ENCODE measurements at regions not wholly inside any gene's neighbourhood (a gene's known extent, or its start where the extent isn't known, plus 50 kb on each side); places are given as distances from the start of the nearest gene placed in this dataset.
"Not testable (repeated sequence)": the region's sequence is repeated elsewhere in the genome, so short reads cannot be mapped to it uniquely, and the experiment has no call there.

- H3K9me3 ChIP-seq; H3K4me3 ChIP-seq; H3K27ac ChIP-seq; DNase-seq; H3K36me3 ChIP-seq; intact Hi-C loops (cut with DNase I); H3K4me1 ChIP-seq; H3K27me3 ChIP-seq: not testable (repeated sequence)
These were observed 786.9 kb downstream of the TTLL7 start for GRCh38 chr1:83212033-83212432.

GRCh38 chr1:83208540-83208939 lies 790.4 kb downstream of the TTLL7 start:
- H3K4me1 ChIP-seq; H3K27me3 ChIP-seq; H3K27ac ChIP-seq; DNase-seq; H3K4me3 ChIP-seq; H3K9me3 ChIP-seq; intact Hi-C loops (cut with DNase I); H3K36me3 ChIP-seq: not testable (repeated sequence)
- WGBS, 2 donors = 87 to 92% methylated on average over 4 of the region's 4 CpGs

DNA sequence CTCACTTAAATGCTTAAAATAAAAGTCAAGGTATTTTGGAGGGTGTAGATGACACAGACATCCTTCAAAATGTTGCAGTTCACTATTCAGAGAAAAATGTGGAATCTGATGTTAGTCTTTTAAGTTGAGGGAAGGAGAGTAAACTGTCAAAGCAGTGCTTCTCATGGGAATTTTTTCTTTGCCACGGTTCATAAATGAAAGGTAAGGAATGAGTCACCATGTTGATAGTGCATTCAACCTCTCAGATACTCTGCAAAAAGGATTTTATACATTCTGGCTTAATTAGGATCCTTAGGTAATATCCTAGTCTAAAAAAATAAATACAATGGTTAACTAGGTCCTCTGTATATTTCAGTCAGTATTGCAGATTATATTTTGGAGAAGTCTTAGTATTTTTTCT lies 804.3 kb downstream of the TTLL7 start:
- H3K36me3 ChIP-seq; H3K27me3 ChIP-seq; H3K4me3 ChIP-seq; intact Hi-C loops (cut with DNase I); H3K4me1 ChIP-seq; DNase-seq; H3K27ac ChIP-seq; H3K9me3 ChIP-seq: not testable (repeated sequence)
- 32 to 47% methylated on average over 1 of the region's 1 CpG for WGBS, 2 donors

DNA sequence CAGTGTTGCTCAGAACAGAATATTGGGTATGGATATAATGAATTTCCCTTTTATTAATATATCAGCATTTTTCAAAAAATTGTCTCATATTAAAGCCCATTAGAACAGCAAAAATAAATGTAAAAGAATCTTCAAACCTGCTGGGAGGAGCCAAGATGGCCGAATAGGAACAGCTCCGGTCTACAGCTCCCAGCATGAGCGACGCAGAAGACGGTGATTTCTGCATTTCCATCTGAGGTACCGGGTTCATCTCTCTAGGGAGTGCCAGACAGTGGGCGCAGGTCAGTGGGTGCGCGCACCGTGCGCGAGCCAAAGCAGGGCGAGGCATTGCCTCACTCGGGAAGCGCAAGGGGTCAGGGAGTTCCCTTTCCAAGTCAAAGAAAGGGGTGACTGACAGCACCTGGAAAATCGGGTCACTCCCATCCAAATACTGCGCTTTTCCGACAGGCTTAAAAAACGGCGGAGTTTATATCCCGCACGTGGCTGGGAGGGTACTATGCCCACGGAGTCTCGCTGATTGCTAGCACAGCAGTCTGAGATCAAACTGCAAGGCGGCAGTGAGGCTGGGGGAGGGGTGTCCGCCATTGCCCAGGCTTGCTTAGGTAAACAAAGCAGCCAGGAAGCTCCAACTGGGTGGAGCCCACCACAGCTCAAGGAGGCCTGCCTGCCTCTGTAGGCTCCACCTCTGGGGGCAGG lies 816.8 kb downstream of the TTLL7 start:
- intact Hi-C loops (cut with DNase I); DNase-seq; H3K36me3 ChIP-seq; H3K9me3 ChIP-seq; H3K27me3 ChIP-seq; H3K4me1 ChIP-seq: not testable (repeated sequence)
- WGBS, 2 donors = 87 to 91% methylated on average over 13 to 17 of the region's 26 CpGs
- Histone ChIP-seq H3K4me3 (peak overlapping the region in 2 of 4 donors; percentile 28 to 31), H3K27ac (peak overlapping the region in 1 of 4 donors; percentile 57)

DNA sequence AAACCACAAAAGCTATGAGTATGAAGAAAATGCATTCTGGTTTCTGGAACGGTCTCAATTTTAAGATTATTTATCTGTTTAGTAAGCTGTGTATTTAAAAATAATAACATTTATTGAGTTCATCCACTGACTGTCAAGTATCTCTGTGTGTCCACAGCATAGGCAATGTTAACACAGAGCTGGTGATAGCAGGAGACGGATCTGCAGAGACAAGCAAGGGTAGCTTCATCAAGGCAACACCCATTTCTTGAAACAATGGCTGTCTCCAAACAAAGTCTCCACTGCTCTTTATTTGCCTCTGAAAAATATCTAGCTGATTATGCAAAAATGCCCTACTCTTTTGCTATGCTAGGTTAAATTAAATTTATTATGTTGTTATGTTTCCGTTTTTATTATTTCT lies 818.3 kb downstream of the TTLL7 start:
- H3K36me3 ChIP-seq; H3K4me3 ChIP-seq; H3K4me1 ChIP-seq; intact Hi-C loops (cut with DNase I); H3K9me3 ChIP-seq; H3K27ac ChIP-seq; H3K27me3 ChIP-seq; DNase-seq: not testable (repeated sequence)
- WGBS, 2 donors = 78 to 86% methylated on average over 3 of the region's 3 CpGs

DNA sequence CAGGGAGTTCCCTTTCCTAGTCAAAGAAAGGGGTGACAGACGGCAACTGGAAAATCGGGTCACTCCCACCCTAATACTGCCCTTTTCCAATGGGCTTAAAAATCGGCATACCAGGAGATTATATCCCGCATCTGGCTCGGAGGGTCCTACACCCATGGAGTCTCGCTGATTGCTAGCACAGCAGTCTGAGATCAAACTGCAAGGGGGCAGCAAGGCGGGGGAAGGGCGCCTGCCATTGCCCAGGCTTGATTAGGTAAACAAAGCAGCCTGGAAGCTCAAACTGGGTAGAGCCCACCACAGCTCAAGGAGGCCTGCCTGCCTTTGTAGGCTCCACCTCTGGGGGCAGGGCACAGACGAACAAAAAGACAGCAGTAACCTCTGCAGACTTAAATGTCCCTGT lies 831.3 kb downstream of the TTLL7 start:
- H3K4me1 ChIP-seq; intact Hi-C loops (cut with DNase I); H3K27ac ChIP-seq; H3K9me3 ChIP-seq; H3K4me3 ChIP-seq; H3K27me3 ChIP-seq; DNase-seq; H3K36me3 ChIP-seq: not testable (repeated sequence)
- WGBS, 2 donors = 93% methylated on average over 6 of the region's 9 CpGs; no CpG with 5 or more reads in 1 of the 2 donors

- WGBS, 2 donors = 58 to 71% methylated on average over 2 to 3 of the region's 3 CpGs
- H3K27me3 ChIP-seq; H3K4me1 ChIP-seq; intact Hi-C loops (cut with DNase I); DNase-seq; H3K36me3 ChIP-seq; H3K9me3 ChIP-seq; H3K4me3 ChIP-seq; H3K27ac ChIP-seq: not testable (repeated sequence)
These were observed 835.0 kb downstream of the TTLL7 start for GRCh38 chr1:83163879-83164475.

- intact Hi-C loops (cut with DNase I); H3K27ac ChIP-seq: not testable (repeated sequence)
- WGBS, 2 donors = no CpG with 5 or more reads among the region's 1 CpG
These were observed 840.0 kb downstream of the TTLL7 start for GRCh38 chr1:83158924-83159323.

GRCh38 chr1:83154306-83154705 lies 844.6 kb downstream of the TTLL7 start:
- 83 to 95% methylated on average over 1 of the region's 1 CpG for WGBS, 2 donors
- H3K36me3 ChIP-seq; DNase-seq; H3K4me3 ChIP-seq; H3K27me3 ChIP-seq; H3K27ac ChIP-seq; H3K9me3 ChIP-seq; intact Hi-C loops (cut with DNase I): not testable (repeated sequence)
- H3K4me1 ChIP-seq = peaks cover 0 to 13% (median 0%) of the 10 kb centered on the region in 3 donors

More at GRCh38 chr1:83158924-83159323, 840.0 kb downstream of the TTLL7 start:
- DNase-seq, H3K4me1 ChIP-seq, H3K27me3 ChIP-seq, H3K36me3 ChIP-seq, H3K9me3 ChIP-seq, H3K4me3 ChIP-seq: not testable (repeated sequence)

- H3K36me3 ChIP-seq; intact Hi-C loops (cut with DNase I); DNase-seq; H3K27me3 ChIP-seq; H3K9me3 ChIP-seq; H3K4me3 ChIP-seq: not testable (repeated sequence)
- peaks cover 0 to 13% (median 0%) of the 10 kb centered on the region in 3 donors for H3K4me1 ChIP-seq
- 39 to 47% methylated on average over 2 of the region's 3 CpGs for WGBS, 2 donors
- H3K27ac ChIP-seq = peak overlapping the region in 2 of 4 donors; percentile 22 to 48
These were observed 847.6 kb downstream of the TTLL7 start for GRCh38 chr1:83151167-83151898.

GRCh38 chr1:83150479-83150878 lies 848.5 kb downstream of the TTLL7 start:
- Histone ChIP-seq H3K4me1 (peaks cover 0 to 13% (median 0%) of the 10 kb centered on the region in 3 donors), H3K27ac (peak overlapping the region in 3 of 4 donors; percentile 22 to 49 (median 48))
- intact Hi-C loops (cut with DNase I); H3K27me3 ChIP-seq; DNase-seq; H3K36me3 ChIP-seq; H3K9me3 ChIP-seq; H3K4me3 ChIP-seq: not testable (repeated sequence)
- 63 to 67% methylated on average over 6 of the region's 6 CpGs for WGBS, 2 donors

DNA sequence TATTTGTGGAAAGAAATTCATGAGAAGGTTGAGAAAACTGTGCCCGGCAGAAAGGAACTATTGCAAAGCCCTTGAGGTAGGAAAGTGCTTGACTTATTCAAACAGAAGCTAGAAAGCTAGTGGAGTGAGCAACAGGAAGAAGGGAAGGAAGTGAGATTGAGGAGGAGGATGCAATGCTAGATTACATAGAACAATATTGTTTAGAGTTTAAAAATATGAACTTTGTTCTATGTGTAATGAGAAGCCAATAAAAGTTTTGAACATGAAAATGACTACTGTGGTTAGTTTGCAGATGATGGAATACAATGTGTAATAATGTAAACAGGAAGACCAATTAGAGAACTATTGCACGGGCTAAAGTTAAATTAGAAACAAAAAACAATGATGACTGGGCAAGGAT lies 853.1 kb downstream of the TTLL7 start:
- H3K36me3 ChIP-seq; H3K27me3 ChIP-seq; intact Hi-C loops (cut with DNase I); H3K9me3 ChIP-seq; DNase-seq; H3K4me3 ChIP-seq; H3K27ac ChIP-seq; H3K4me1 ChIP-seq: not testable (repeated sequence)
- WGBS, 2 donors = 22 to 25% methylated on average over 1 of the region's 2 CpGs

GRCh38 chr1:83142802-83143201 lies 856.1 kb downstream of the TTLL7 start:
- H3K27me3 ChIP-seq; H3K36me3 ChIP-seq; H3K4me1 ChIP-seq; DNase-seq; H3K27ac ChIP-seq; H3K9me3 ChIP-seq; intact Hi-C loops (cut with DNase I); H3K4me3 ChIP-seq: not testable (repeated sequence)
- no CpG with 5 or more reads among the region's 1 CpG for WGBS, 2 donors
